NCI-H1105 (cell line): ENCODE measurements at regions not wholly inside any gene's neighbourhood (a gene's known extent, or its start where the extent isn't known, plus 50 kb on each side); places are given as distances from the start of the nearest gene placed in this dataset.
"Not testable (repeated sequence)": the region's sequence is repeated elsewhere in the genome, so short reads cannot be mapped to it uniquely, and the experiment has no call there.

Experiments used
- DNase-seq: peaks from one replicate; lab custom pipeline; 2025; lab: John Stamatoyannopoulos, UW

DNA sequence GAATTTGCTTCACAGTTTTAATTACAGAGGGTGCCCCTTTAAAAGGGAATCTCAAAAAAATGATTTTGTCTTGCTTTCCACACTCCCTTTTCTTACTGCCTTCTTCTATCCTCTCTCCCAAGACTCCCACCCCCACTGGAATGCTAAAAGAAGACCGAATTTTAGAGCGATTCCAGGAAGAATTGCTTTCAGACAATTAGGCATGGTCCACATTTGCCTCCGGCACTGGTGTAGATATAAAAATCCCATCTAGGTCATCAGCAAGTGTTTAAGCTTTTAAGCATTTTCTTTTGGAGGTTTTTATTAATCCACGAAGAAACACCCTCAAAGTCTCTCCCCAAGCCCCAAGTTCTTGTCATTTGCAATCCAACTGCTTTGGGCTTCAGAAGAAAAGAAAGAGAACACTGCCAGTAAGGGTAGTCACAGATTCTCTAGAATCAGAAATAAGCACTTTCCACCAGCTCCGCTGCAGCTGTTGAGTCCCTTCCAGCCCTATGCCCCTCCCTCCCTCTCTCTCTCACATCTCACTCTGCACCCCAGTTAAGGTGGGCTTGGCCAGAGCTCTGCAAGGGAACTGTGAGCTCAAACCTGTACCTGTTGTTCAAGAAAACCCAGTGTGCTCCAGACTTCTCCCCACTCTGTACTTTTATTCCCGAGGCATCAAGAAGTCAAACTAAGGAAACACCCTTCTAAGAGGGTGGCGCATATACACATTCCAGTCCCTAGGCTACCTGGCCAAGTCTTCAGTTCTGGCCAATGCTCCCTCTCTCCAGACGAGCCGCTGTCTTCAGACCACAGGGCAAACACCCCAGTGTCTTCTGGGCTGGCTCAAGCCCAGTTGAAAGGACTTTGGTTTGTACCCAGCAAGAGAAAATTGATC is 170.2 kb downstream of the RGS9 start:
- no peak for DNase-seq

- no peak for DNase-seq
These were observed 168.6 kb downstream of the RGS9 start for GRCh38 chr17:65305778-65306177.

GRCh38 chr17:65305116-65305515 is 167.9 kb downstream of the RGS9 start:
- no peak for DNase-seq

DNA sequence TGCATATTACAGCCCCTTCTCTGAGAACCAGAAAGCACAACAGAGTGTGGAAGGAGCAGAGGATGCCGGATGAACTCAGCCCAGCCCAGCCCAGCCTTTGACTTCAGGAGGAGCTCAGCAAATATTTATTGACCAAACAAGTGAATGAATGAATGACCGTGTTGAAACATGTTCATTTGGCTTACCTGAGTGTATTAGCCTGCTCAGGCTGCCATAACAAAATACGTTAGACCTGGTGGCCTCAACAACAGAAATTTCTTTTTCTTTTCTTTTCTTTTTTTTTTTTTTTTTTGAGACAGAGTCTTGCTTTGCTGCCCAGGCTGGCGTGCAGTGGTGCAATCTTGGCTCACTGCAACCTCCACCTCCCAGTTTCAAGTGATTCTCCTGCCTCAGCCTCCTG is 164.7 kb downstream of the RGS9 start:
- DNase-seq, result not testable (repeated sequence)

GRCh38 chr17:65301184-65301583 is 164.0 kb downstream of the RGS9 start:
- DNase-seq, result no peak

GRCh38 chr17:65297916-65298315 is 160.7 kb downstream of the RGS9 start:
- DNase-seq, result no peak

- no peak for DNase-seq
These were observed 160.2 kb downstream of the RGS9 start for GRCh38 chr17:65297384-65297783.

- peak; percentile 3 for DNase-seq
These were observed 157.1 kb downstream of the RGS9 start for GRCh38 chr17:65294181-65294719.

DNA sequence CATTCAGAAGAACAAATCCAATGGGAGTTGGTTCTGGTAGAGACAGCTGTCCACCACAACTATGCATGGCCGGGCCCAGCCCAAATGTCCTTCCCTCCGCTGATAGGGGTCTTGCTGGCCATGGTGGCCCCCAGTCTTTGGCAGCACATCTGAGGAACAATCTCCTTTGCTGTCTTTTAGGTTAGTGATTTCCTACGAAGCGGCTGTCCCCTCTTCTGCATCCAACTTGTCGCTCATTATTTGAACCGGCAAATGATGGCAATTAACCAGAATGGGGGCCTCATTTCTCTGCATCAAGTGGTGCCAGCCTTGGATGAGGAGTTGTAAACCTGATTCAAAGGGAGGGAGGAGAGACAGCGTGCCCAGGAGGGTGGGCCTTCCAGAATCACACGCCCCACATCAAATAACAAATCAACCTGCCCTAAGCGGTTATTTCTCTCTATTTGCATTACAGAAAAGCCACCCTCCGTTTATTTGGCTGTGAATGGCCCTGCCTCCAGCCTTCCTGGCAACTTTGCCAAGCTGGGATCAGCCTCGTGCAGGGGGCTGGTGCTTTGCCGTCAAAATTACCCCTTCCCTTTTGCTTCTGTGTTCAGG is 156.5 kb downstream of the RGS9 start:
- DNase-seq, result no peak

GRCh38 chr17:65292430-65292829 is 155.3 kb downstream of the RGS9 start:
- no peak for DNase-seq

GRCh38 chr17:65291301-65291700 is 154.1 kb downstream of the RGS9 start:
- not testable (repeated sequence) for DNase-seq

- DNase-seq, result no peak
These were observed 153.4 kb downstream of the RGS9 start for GRCh38 chr17:65290616-65291015.

- no peak for DNase-seq
These were observed 152.9 kb downstream of the RGS9 start for GRCh38 chr17:65290056-65290455.

- no peak for DNase-seq
These were observed 149.9 kb downstream of the RGS9 start for GRCh38 chr17:65287040-65287439.

- no peak for DNase-seq
These were observed 146.5 kb downstream of the RGS9 start for GRCh38 chr17:65283704-65284103.

DNA sequence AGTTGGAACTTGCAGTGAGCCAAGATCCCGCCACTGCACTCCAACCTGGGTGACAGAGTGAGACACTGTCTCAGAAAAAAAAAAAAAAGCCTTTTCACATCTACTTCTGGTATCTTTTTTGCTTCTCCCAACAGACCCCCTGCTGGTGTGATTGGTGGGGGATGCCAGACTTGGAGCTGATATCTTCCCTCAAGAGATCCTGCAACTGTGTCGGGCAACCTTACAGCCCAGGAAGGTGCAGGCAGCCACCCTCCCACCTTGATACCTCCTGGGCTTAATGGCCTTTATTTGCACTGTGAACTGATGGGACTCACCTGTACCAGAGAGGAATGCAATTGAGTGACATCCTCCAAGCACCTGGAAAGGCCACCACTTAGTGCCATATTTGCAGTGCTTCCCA is 142.3 kb downstream of the RGS9 start:
- DNase-seq, result no peak

GRCh38 chr17:65278820-65279184 is 141.6 kb downstream of the RGS9 start:
- DNase-seq, result no peak

DNA sequence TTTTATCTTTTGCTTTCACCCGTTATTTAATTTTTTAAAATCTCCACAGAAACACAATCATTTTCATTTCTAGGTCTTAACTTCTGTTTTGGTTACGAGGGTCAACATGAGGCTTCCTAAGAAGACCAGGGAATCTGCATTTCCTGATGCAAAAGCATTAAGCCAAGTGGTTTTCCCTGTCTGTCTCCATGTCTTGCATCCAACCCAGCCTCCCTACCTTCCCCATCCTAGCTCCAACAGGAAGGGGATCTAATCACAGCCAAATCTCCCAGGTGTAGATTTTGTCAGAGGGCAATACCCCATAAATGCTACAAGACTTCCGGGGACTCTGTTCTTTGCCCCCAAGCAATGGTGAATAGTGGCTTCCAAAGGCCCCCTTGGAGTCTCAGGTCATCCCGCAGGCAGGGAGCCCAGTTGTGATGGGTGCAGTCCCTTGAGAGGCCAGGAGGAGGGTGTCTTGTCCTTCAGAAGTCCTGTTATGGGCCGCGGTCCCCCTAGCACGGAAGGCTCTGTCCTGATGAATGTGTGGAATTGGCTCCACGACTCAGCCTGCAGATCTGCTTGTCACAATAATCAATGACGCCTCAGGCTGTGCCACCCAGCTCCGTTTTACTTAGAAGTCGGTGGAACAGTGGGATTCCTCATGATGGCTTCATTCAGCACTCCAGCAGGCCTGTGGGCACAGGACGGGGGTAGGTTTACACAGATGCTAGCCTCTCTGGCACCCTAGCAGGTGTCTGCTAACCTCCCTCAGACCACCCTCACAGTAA is 141.1 kb downstream of the RGS9 start:
- DNase-seq, result no peak

- DNase-seq, result no peak
These were observed 140.4 kb downstream of the RGS9 start for GRCh38 chr17:65277576-65277975.
